Activated CD8-positive, alpha-beta memory T cell treated with anti-CD3 and anti-CD28 coated beads for 36 hours (primary cell): ENCODE measurements at regions not wholly inside any gene's neighbourhood (a gene's known extent, or its start where the extent isn't known, plus 50 kb on each side); places are given as distances from the start of the nearest gene placed in this dataset.

Source experiments
- CTCF ChIA-PET: fragments of 350-600 bp; sonication (Branson Sonifier 250); formaldehyde crosslinking; loops from one replicate; lab custom pipeline; 2021; ENCODE audit warnings: antibody characterized with exemption; lab: Charles Lee
- POLR2A ChIA-PET: fragments of 350-600 bp; sonication (Branson Sonifier 250); formaldehyde crosslinking; loops from one replicate; lab custom pipeline; 2021; ENCODE audit warnings: antibody characterized with exemption; lab: Charles Lee

DNA sequence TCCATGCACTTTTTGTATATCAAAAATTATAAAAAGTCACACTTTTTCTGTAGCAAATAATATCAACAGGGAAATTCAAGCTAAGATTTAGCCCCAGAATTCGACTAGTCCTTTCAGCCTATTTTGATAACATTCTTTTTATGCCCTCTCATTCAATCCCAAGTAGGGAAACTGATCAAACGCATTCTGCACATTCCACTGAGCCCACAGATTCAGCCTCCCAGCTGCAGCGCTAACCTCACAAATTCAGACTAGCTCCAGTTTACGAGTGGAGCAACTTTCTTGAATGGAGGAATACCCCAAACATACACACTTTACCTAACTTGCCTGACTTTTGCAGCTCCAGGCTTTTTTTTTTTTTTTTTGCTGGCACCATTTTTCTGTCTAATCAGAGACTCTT is 70.3 kb upstream of the HEY2 start:
- ChIA-PET CTCF (no interaction called here), POLR2A (no interaction called here)

GRCh38 chr6:125679651-125680050 is 69.8 kb upstream of the HEY2 start:
- CTCF ChIA-PET, result no interaction called here
- POLR2A ChIA-PET, result no interaction called here

GRCh38 chr6:125682939-125683338 is 66.5 kb upstream of the HEY2 start:
- ChIA-PET CTCF (no interaction called here), POLR2A (no interaction called here)

GRCh38 chr6:125688138-125688537 is 61.3 kb upstream of the HEY2 start:
- CTCF ChIA-PET, result no interaction called here
- POLR2A ChIA-PET, result no interaction called here

- POLR2A ChIA-PET, result no interaction called here
- CTCF ChIA-PET, result no interaction called here
These were observed 56.0 kb upstream of the HEY2 start for GRCh38 chr6:125693480-125693879.

DNA sequence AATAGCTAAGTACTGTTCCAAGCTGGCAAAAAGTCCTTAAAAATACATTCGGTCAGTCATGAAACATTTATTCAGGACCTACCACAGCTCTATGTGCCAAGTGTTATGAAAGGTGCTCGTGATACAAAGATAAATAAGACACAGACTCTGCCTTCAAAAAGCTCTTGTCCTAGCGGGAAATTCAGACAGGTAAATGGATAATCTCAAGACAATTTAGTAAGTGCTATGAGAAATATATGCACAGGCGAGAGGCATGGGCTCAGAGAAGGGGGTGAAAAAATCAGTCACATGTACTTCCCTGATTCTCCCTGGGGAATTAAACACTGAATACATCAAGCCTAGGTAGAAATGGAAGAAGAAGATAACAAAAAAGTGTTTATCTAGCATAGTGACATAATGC is 49.8 kb upstream of the HEY2 start:
- ChIA-PET CTCF (no interaction called here), POLR2A (no interaction called here)
